Fibroblast of pulmonary artery (primary cell): ENCODE measurements at regions not wholly inside any gene's neighbourhood (a gene's known extent, or its start where the extent isn't known, plus 50 kb on each side); places are given as distances from the start of the nearest gene placed in this dataset.

ENCODE experiments used
- DNase-seq: peaks from one replicate; pipeline ENCODE4 v3.0.0-alpha.2; 2010; ENCODE audit warnings: low read depth
- H3K4me3 ChIP-seq: replicated peaks from 2 replicates; pipeline ENCODE4 v1.5.1; 2011; ENCODE audit warnings: low read depth, mild to moderate bottlenecking, control low read depth, low read length, moderate library complexity
- CTCF ChIP-seq: IDR thresholded peaks from 2 replicates; pipeline ENCODE4 v1.5.1; 2011; ENCODE audit warnings: mild to moderate bottlenecking, control low read depth, low read length, inconsistent platforms; ENCODE audit errors: missing control alignments

GRCh38 chr4:163618845-163619244, 124.4 kb downstream of the TMA16 start:
- DNase-seq: no peak
- TF ChIP-seq CTCF: no peak
- H3K4me3 ChIP-seq: no peak overlapping the region

- no peak for TF ChIP-seq CTCF
- H3K4me3 ChIP-seq: no peak overlapping the region
- DNase-seq: no peak
These were observed 126.2 kb downstream of the TMA16 start for GRCh38 chr4:163620738-163621137.

GRCh38 chr4:163621821-163622220, 127.3 kb downstream of the TMA16 start:
- TF ChIP-seq CTCF: no peak
- no peak for DNase-seq
- H3K4me3 ChIP-seq: no peak overlapping the region

- H3K4me3 ChIP-seq: no peak overlapping the region
- TF ChIP-seq CTCF: no peak
These were observed 128.0 kb downstream of the TMA16 start for GRCh38 chr4:163622379-163623035.

GRCh38 chr4:163623787-163624186, 129.3 kb downstream of the TMA16 start:
- no peak for DNase-seq
- H3K4me3 ChIP-seq: no peak overlapping the region
- no peak for TF ChIP-seq CTCF

More at GRCh38 chr4:163622379-163623035, 128.0 kb downstream of the TMA16 start:
- DNase-seq: no peak

GRCh38 chr4:163624727-163625126, 130.2 kb downstream of the TMA16 start:
- no peak for TF ChIP-seq CTCF
- no peak overlapping the region for H3K4me3 ChIP-seq
- no peak for DNase-seq

GRCh38 chr4:163631288-163631687, 136.8 kb downstream of the TMA16 start:
- no peak for TF ChIP-seq CTCF
- H3K4me3 ChIP-seq: no peak overlapping the region
- DNase-seq: no peak
